SK-N-SH treated with all-trans-retinoic acid at 6 μM for 48 hours (cell line): ENCODE measurements at regions not wholly inside any gene's neighbourhood (a gene's known extent, or its start where the extent isn't known, plus 50 kb on each side); places are given as distances from the start of the nearest gene placed in this dataset.

Experiments used
- ATAC-seq: fragments of 200-7000 bp; cut with Tn5 transposase; 3 replicates; pipeline ENCODE4 v1.9.1; 2020; ENCODE audit warnings: mild to moderate bottlenecking, moderate library complexity
- ARNTL ChIP-seq: fragments of 450-650 bp; formaldehyde crosslinking; IDR thresholded peaks from 2 replicates; pipeline ENCODE4 v1.5.0; 2020; ENCODE audit warnings: low read depth, mild to moderate bottlenecking, moderate library complexity, borderline replicate concordance
- BACH2 ChIP-seq: fragments of 250-450 bp; sonication (Bioruptor Pico); IDR thresholded peaks from 2 replicates; pipeline ENCODE4 v1.9.0; 2021; ENCODE audit warnings: mild to moderate bottlenecking, borderline replicate concordance
- CSDC2 ChIP-seq: fragments of 250-450 bp; sonication (Bioruptor Pico); IDR thresholded peaks from 2 replicates; pipeline ENCODE4 v1.5.0; 2020; ENCODE audit warnings: mild to moderate bottlenecking, moderate library complexity
- ESRRG ChIP-seq: fragments of 250-450 bp; sonication (Bioruptor Pico); IDR thresholded peaks from 2 replicates; pipeline ENCODE4 v1.6.1; 2021; ENCODE audit warnings: mild to moderate bottlenecking
- GLIS3 ChIP-seq: fragments of 250-450 bp; sonication (Bioruptor Pico); IDR thresholded peaks from 2 replicates; pipeline ENCODE4 v1.5.0; 2020; ENCODE audit warnings: mild to moderate bottlenecking, moderate library complexity
- ISL1 ChIP-seq: fragments of 250-450 bp; sonication (Bioruptor Pico); IDR thresholded peaks from 2 replicates; pipeline ENCODE4 v2.1.2; 2022; ENCODE audit warnings: mild to moderate bottlenecking, moderate library complexity
- OSR1 ChIP-seq: fragments of 250-450 bp; sonication (Bioruptor Pico); IDR thresholded peaks from 2 replicates; pipeline ENCODE4 v1.8.0; 2022; ENCODE audit warnings: moderate library complexity, mild to moderate bottlenecking, inconsistent platforms
- PATZ1 ChIP-seq: fragments of 250-450 bp; sonication (Bioruptor Pico); IDR thresholded peaks from 2 replicates; pipeline ENCODE4 v1.8.0; 2020; ENCODE audit warnings: mild to moderate bottlenecking, moderate library complexity, borderline replicate concordance
- PPARA ChIP-seq: fragments of 250-450 bp; sonication (Bioruptor Pico); IDR thresholded peaks from 2 replicates; pipeline ENCODE4 v1.5.0; 2020; ENCODE audit warnings: mild to moderate bottlenecking, borderline replicate concordance
- RARB ChIP-seq: fragments of 250-450 bp; sonication (Bioruptor Pico); IDR thresholded peaks from 2 replicates; pipeline ENCODE4 v1.8.0; 2021; ENCODE audit warnings: mild to moderate bottlenecking, moderate library complexity
- SNAI2 ChIP-seq: fragments of 250-450 bp; sonication (Bioruptor Pico); IDR thresholded peaks from 2 replicates; pipeline ENCODE4 v1.5.0; 2020; ENCODE audit warnings: mild to moderate bottlenecking, moderate library complexity
- TCF4 ChIP-seq: fragments of 250-450 bp; sonication (Bioruptor Pico); IDR thresholded peaks from 2 replicates; pipeline ENCODE4 v1.8.0; 2021; ENCODE audit warnings: mild to moderate bottlenecking, moderate library complexity, borderline replicate concordance
- TOX ChIP-seq: fragments of 250-450 bp; sonication (Bioruptor Pico); IDR thresholded peaks from 2 replicates; pipeline ENCODE4 v1.8.0; 2021; ENCODE audit warnings: mild to moderate bottlenecking, moderate library complexity, borderline replicate concordance
- ZC3H10 ChIP-seq: fragments of 250-450 bp; sonication (Bioruptor Pico); IDR thresholded peaks from 2 replicates; pipeline ENCODE4 v1.5.1; 2021; ENCODE audit warnings: mild to moderate bottlenecking, moderate library complexity
- ZFP3 ChIP-seq: fragments of 250-450 bp; sonication (Bioruptor Pico); IDR thresholded peaks from 2 replicates; pipeline ENCODE4 v1.5.0; 2020; ENCODE audit warnings: mild to moderate bottlenecking, moderate library complexity
- ZFP30 ChIP-seq: fragments of 450-650 bp; formaldehyde crosslinking; IDR thresholded peaks from 2 replicates; pipeline ENCODE4 v1.5.0; 2022; ENCODE audit warnings: mild to moderate bottlenecking, moderate library complexity
- ZNF565 ChIP-seq: fragments of 450-650 bp; formaldehyde crosslinking; conservative IDR thresholded peaks from 2 replicates; pipeline ENCODE4 v1.5.0; 2020; ENCODE audit warnings: low read depth, mild to moderate bottlenecking, moderate library complexity
- ZNF70 ChIP-seq: fragments of 450-650 bp; formaldehyde crosslinking; IDR thresholded peaks from 2 replicates; pipeline ENCODE4 v1.5.0; 2020; ENCODE audit warnings: mild to moderate bottlenecking, moderate library complexity
- ZNF8 ChIP-seq: fragments of 450-650 bp; formaldehyde crosslinking; IDR thresholded peaks from 2 replicates; pipeline ENCODE4 v1.5.0; 2020; ENCODE audit warnings: mild to moderate bottlenecking, moderate library complexity
- TF ChIP-seq, protein P1 (sequence below): fragments of 250-450 bp; sonication (Bioruptor Pico); IDR thresholded peaks from 2 replicates; pipeline ENCODE4 v1.5.0; 2020; ENCODE audit warnings: mild to moderate bottlenecking, moderate library complexity
- TF ChIP-seq, protein P2 (sequence below): fragments of 250-450 bp; sonication (Bioruptor Pico); IDR thresholded peaks from 2 replicates; pipeline ENCODE4 v1.8.0; 2021; ENCODE audit warnings: low read depth, mild to moderate bottlenecking, moderate library complexity, borderline replicate concordance
- TF ChIP-seq, protein P3 (sequence below): fragments of 250-450 bp; sonication (Bioruptor Pico); IDR thresholded peaks from 2 replicates; pipeline ENCODE4 v1.5.1; 2020; ENCODE audit warnings: low read depth, mild to moderate bottlenecking, moderate library complexity

DNA sequence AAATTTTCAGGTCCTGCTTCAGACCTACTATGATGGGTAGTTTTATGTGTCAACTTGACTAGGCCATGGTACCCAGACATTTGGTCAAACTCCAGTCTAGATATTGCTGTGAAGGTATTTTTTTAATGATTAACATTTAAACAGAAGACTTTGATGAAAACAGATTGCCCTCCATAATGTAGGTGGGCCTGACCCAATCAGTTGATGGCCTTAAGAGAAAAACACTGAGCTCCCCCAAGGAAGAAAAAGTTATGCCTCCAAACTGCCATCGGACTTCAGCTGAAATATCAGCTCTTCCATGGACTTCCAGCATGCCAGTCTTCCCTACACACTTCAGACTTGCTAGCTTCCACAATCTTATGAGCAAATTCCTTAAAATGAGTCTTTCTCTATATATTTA lies 67.3 kb upstream of the TYRP1 start:
- TF ChIP-seq, protein P1, sequence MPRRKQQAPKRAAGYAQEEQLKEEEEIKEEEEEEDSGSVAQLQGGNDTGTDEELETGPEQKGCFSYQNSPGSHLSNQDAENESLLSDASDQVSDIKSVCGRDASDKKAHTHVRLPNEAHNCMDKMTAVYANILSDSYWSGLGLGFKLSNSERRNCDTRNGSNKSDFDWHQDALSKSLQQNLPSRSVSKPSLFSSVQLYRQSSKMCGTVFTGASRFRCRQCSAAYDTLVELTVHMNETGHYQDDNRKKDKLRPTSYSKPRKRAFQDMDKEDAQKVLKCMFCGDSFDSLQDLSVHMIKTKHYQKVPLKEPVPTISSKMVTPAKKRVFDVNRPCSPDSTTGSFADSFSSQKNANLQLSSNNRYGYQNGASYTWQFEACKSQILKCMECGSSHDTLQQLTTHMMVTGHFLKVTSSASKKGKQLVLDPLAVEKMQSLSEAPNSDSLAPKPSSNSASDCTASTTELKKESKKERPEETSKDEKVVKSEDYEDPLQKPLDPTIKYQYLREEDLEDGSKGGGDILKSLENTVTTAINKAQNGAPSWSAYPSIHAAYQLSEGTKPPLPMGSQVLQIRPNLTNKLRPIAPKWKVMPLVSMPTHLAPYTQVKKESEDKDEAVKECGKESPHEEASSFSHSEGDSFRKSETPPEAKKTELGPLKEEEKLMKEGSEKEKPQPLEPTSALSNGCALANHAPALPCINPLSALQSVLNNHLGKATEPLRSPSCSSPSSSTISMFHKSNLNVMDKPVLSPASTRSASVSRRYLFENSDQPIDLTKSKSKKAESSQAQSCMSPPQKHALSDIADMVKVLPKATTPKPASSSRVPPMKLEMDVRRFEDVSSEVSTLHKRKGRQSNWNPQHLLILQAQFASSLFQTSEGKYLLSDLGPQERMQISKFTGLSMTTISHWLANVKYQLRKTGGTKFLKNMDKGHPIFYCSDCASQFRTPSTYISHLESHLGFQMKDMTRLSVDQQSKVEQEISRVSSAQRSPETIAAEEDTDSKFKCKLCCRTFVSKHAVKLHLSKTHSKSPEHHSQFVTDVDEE (CRISPR knock-in tag) = no peak
- TF ChIP-seq ESRRG (CRISPR knock-in tag) (no peak), ISL1 (CRISPR knock-in tag) (no peak), ZFP3 (CRISPR knock-in tag) (no peak), ZNF70 (CRISPR knock-in tag) (no peak), GLIS3 (CRISPR knock-in tag) (no peak), TCF4 (CRISPR knock-in tag) (no peak), PPARA (CRISPR knock-in tag) (no peak), SNAI2 (CRISPR knock-in tag) (no peak), CSDC2 (no peak), ZNF565 (CRISPR knock-in tag) (no peak), OSR1 (CRISPR knock-in tag) (no peak), ZNF8 (CRISPR knock-in tag) (no peak), ZFP30 (CRISPR knock-in tag) (no peak), TOX (CRISPR knock-in tag) (no peak)
- TF ChIP-seq, protein P2, sequence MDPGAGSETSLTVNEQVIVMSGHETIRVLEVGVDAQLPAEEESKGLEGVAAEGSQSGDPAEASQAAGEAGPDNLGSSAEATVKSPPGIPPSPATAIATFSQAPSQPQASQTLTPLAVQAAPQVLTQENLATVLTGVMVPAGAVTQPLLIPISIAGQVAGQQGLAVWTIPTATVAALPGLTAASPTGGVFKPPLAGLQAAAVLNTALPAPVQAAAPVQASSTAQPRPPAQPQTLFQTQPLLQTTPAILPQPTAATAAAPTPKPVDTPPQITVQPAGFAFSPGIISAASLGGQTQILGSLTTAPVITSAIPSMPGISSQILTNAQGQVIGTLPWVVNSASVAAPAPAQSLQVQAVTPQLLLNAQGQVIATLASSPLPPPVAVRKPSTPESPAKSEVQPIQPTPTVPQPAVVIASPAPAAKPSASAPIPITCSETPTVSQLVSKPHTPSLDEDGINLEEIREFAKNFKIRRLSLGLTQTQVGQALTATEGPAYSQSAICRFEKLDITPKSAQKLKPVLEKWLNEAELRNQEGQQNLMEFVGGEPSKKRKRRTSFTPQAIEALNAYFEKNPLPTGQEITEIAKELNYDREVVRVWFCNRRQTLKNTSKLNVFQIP (CRISPR knock-in tag) = no peak
- ATAC-seq = no peak

GRCh38 chr9:12627096-12627495 lies 66.1 kb upstream of the TYRP1 start:
- TF ChIP-seq ESRRG (CRISPR knock-in tag) (no peak), RARB (CRISPR knock-in tag) (no peak), ZFP3 (CRISPR knock-in tag) (no peak)
- ATAC-seq = no peak

- TF ChIP-seq, protein P2 (CRISPR knock-in tag) = no peak
- TF ChIP-seq ARNTL = no peak
- TF ChIP-seq GLIS3 (CRISPR knock-in tag) = no peak
- TF ChIP-seq OSR1 (CRISPR knock-in tag) = no peak
- TF ChIP-seq ZNF70 (CRISPR knock-in tag) = no peak
- TF ChIP-seq PATZ1 (CRISPR knock-in tag) = no peak
- TF ChIP-seq ESRRG (CRISPR knock-in tag) = no peak
- no peak for TF ChIP-seq ZC3H10 (CRISPR knock-in tag)
- TF ChIP-seq, protein P3, sequence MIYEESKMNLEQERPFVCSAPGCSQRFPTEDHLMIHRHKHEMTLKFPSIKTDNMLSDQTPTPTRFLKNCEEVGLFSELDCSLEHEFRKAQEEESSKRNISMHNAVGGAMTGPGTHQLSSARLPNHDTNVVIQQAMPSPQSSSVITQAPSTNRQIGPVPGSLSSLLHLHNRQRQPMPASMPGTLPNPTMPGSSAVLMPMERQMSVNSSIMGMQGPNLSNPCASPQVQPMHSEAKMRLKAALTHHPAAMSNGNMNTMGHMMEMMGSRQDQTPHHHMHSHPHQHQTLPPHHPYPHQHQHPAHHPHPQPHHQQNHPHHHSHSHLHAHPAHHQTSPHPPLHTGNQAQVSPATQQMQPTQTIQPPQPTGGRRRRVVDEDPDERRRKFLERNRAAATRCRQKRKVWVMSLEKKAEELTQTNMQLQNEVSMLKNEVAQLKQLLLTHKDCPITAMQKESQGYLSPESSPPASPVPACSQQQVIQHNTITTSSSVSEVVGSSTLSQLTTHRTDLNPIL (CRISPR knock-in tag) = no peak
- no peak for TF ChIP-seq BACH2 (CRISPR knock-in tag)
- TF ChIP-seq TCF4 (CRISPR knock-in tag) = no peak
- no peak for TF ChIP-seq RARB (CRISPR knock-in tag)
- no peak for TF ChIP-seq CSDC2
- TF ChIP-seq SNAI2 (CRISPR knock-in tag) = no peak
- TF ChIP-seq PPARA (CRISPR knock-in tag) = no peak
- TF ChIP-seq ZFP30 (CRISPR knock-in tag) = no peak
- no peak for ATAC-seq
Measured at GRCh38 chr9:12628546-12628945, 64.6 kb upstream of the TYRP1 start.
